GM23338 (cell line): ENCODE measurements at regions not wholly inside any gene's neighbourhood (a gene's known extent, or its start where the extent isn't known, plus 50 kb on each side); places are given as distances from the start of the nearest gene placed in this dataset.

Source experiments
- ATAC-seq: fragments of 200-7000 bp; cut with Tn5 transposase; 3 replicates; pipeline ENCODE4 v1.9.1; 2020
- DNase-seq: peaks from one replicate; pipeline ENCODE4 v3.0.0-alpha.2; 2015; ENCODE audit warnings: low spot score
- H2AFZ ChIP-seq: fragments of 200-600 bp; sonication (generic); 2 replicates; pipeline ENCODE4 v1.8.0; 2016; ENCODE audit warnings: antibody characterized with exemption, mild to moderate bottlenecking, moderate library complexity
- H3F3A ChIP-seq: fragments of 200-600 bp; sonication (generic); replicated peaks from 2 replicates; pipeline ENCODE4 v1.8.0; 2017; ENCODE audit warnings: antibody characterized with exemption, mixed run types, low read depth
- H3K27ac ChIP-seq: fragments of 200-600 bp; sonication (generic); 2 replicates; pipeline ENCODE4 v1.6.1; 2016; ENCODE audit warnings: low read depth
- H3K27me3 ChIP-seq: fragments of 200-600 bp; sonication (generic); 2 replicates; pipeline ENCODE4 v1.8.0; 2016; ENCODE audit warnings: mild to moderate bottlenecking, mixed run types, moderate library complexity; ENCODE audit not compliant: insufficient read depth
- H3K36me3 ChIP-seq: fragments of 200-600 bp; sonication (generic); 2 replicates; pipeline ENCODE4 v1.8.0; 2016; ENCODE audit warnings: mild to moderate bottlenecking; ENCODE audit not compliant: insufficient read depth
- H3K4me1 ChIP-seq: fragments of 200-600 bp; sonication (generic); 2 replicates; pipeline ENCODE4 v1.8.0; 2016; ENCODE audit warnings: mild to moderate bottlenecking, moderate library complexity; ENCODE audit not compliant: insufficient read depth
- H3K4me2 ChIP-seq: fragments of 200-600 bp; sonication (generic); 2 replicates; pipeline ENCODE4 v1.7.1; 2017; ENCODE audit warnings: mixed run types
- H3K4me3 ChIP-seq: fragments of 200-600 bp; sonication (generic); 2 replicates; pipeline ENCODE4 v1.6.1; 2016; ENCODE audit warnings: mixed run types
- H3K79me2 ChIP-seq: fragments of 200-600 bp; sonication (generic); replicated peaks from 2 replicates; pipeline ENCODE4 v1.8.0; 2017; ENCODE audit warnings: mild to moderate bottlenecking; ENCODE audit not compliant: insufficient read depth
- H3K9me2 ChIP-seq: fragments of 200-600 bp; sonication (generic); 2 replicates; pipeline ENCODE4 v1.8.0; 2017; ENCODE audit not compliant: insufficient read depth
- H4K20me1 ChIP-seq: fragments of 200-600 bp; sonication (generic); replicated peaks from 2 replicates; pipeline ENCODE4 v1.8.0; 2017; ENCODE audit warnings: mild to moderate bottlenecking; ENCODE audit not compliant: insufficient read depth
- H3K27ac Mint-ChIP-seq: 2 replicates; pipeline ENCODE4 v1.8.0; 2020; ENCODE audit warnings: inconsistent platforms, mild to moderate bottlenecking, moderate library complexity, mixed read lengths
- H3K27me3 Mint-ChIP-seq: 3 replicates; pipeline ENCODE4 v1.8.0; 2022; ENCODE audit warnings: low read depth, mild to moderate bottlenecking, moderate library complexity, mixed read lengths, inconsistent platforms; ENCODE audit not compliant: insufficient read depth, poor library complexity
- H3K36me3 Mint-ChIP-seq: 3 replicates; pipeline ENCODE4 v1.8.0; 2021; ENCODE audit warnings: low read depth, mild to moderate bottlenecking, inconsistent platforms, moderate library complexity, mixed read lengths
- H3K4me1 Mint-ChIP-seq: 3 replicates; pipeline ENCODE4 v1.8.0; 2020; ENCODE audit warnings: mild to moderate bottlenecking, inconsistent platforms, mixed read lengths
- H3K4me3 Mint-ChIP-seq: 3 replicates; pipeline ENCODE4 v1.8.0; 2021; ENCODE audit warnings: moderate library complexity, mild to moderate bottlenecking, inconsistent platforms, mixed read lengths
- H3K9me3 Mint-ChIP-seq: 3 replicates; pipeline ENCODE4 v1.8.0; 2020; ENCODE audit warnings: moderate library complexity, mild to moderate bottlenecking, inconsistent platforms, mixed read lengths
- CREB1 ChIP-seq: fragments of 250-450 bp; sonication (Bioruptor Pico); IDR thresholded peaks from 2 replicates; pipeline ENCODE4 v1.5.0; 2020; ENCODE audit warnings: low read depth, mild to moderate bottlenecking, moderate library complexity
- EZH2 ChIP-seq: fragments of 200-600 bp; sonication (generic); IDR thresholded peaks from one replicate; pipeline ENCODE4 v1.8.0; 2017; ENCODE audit warnings: antibody characterized with exemption, mild to moderate bottlenecking, low read depth; ENCODE audit not compliant: unreplicated experiment
- POLR2AphosphoS5 ChIP-seq: IDR thresholded peaks from 2 replicates; pipeline ENCODE4 v1.6.1; 2016; ENCODE audit warnings: antibody characterized with exemption, low read depth
- STAT1 ChIP-seq: IDR thresholded peaks from one replicate; pipeline ENCODE4 v1.6.1; 2016; ENCODE audit warnings: antibody characterized with exemption; ENCODE audit not compliant: unreplicated experiment
- ZNF114 ChIP-seq: fragments of 250-450 bp; sonication (Bioruptor Pico); IDR thresholded peaks from 2 replicates; pipeline ENCODE4 v1.5.0; 2020; ENCODE audit warnings: mild to moderate bottlenecking, moderate library complexity
- TF ChIP-seq, protein P1 (sequence below), 2 experiments: fragments of 200-600 bp in 1 of 2; sonication (generic) in 1 of 2; conservative IDR thresholded peaks; 2 replicates each; pipeline versions ENCODE4 v1.5.1 to v1.6.1; 2016 to 2017; ENCODE audit warnings: antibody characterized with exemption in 2 of 2, low read depth in 2 of 2, mild to moderate bottlenecking in 2 of 2, moderate library complexity in 1 of 2

DNA sequence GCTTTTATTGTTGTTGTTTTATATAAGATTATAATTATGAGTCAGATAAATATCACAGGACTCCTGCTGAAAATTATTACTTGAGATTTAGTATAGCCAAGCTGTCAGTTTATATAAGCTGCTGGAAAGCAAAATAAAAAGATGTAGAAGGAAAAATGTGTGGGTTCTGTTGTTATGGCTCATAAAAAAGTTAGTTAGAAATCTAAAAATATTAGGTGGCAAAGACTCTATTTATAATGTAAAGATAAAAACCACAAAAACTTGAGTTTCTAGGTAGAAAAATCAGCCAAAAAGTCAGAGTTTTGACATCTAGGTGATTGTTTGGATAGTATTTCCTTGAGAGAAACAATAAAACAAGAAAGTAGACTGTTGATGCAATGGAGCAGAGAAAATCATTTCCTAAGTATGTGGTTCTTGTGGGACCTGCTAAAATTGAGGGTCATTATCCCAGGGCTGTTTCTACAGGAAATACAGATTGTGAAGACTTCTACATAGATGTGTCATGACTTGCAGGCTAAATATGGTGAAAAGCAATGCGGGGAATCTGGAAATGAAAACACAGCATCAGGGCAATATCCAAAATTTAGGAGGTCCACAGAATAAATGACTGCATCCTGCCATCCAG is 1109.6 kb upstream of the CADM2 start:
- H3K4me1 Mint-ChIP-seq = no peaks in the 10 kb centered on the region
- no peak for ATAC-seq
- H3K9me3 Mint-ChIP-seq = no peaks in the 10 kb centered on the region
- Histone ChIP-seq H3K4me2 (no peak overlapping the region), H3K79me2 (no peaks in the 10 kb centered on the region), H3K9me2 (no peaks in the 10 kb centered on the region), H3K36me3 (no peaks in the 10 kb centered on the region), H3K27me3 (no peaks in the 10 kb centered on the region), H2AFZ (no peak overlapping the region), H3K4me1 (no peaks in the 10 kb centered on the region), H4K20me1 (no peaks in the 10 kb centered on the region), H3K27ac (no peak overlapping the region), H3F3A (no peaks in the 10 kb centered on the region), H3K4me3 (no peak overlapping the region)
- H3K36me3 Mint-ChIP-seq = no peaks in the 10 kb centered on the region
- no peak for DNase-seq
- H3K27me3 Mint-ChIP-seq = no peaks in the 10 kb centered on the region
- H3K4me3 Mint-ChIP-seq = no peak overlapping the region
- TF ChIP-seq ZNF114 (CRISPR knock-in tag) (no peak), EZH2 (no peak), CREB1 (no peak), STAT1 (no peak)
- TF ChIP-seq, protein P1, sequence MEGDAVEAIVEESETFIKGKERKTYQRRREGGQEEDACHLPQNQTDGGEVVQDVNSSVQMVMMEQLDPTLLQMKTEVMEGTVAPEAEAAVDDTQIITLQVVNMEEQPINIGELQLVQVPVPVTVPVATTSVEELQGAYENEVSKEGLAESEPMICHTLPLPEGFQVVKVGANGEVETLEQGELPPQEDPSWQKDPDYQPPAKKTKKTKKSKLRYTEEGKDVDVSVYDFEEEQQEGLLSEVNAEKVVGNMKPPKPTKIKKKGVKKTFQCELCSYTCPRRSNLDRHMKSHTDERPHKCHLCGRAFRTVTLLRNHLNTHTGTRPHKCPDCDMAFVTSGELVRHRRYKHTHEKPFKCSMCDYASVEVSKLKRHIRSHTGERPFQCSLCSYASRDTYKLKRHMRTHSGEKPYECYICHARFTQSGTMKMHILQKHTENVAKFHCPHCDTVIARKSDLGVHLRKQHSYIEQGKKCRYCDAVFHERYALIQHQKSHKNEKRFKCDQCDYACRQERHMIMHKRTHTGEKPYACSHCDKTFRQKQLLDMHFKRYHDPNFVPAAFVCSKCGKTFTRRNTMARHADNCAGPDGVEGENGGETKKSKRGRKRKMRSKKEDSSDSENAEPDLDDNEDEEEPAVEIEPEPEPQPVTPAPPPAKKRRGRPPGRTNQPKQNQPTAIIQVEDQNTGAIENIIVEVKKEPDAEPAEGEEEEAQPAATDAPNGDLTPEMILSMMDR (conservative IDR thresholded peaks at IDR 0.05; ENCODE audit: low read depth in 2 of 2) = no peak
- no peak overlapping the region for H3K27ac Mint-ChIP-seq

DNA sequence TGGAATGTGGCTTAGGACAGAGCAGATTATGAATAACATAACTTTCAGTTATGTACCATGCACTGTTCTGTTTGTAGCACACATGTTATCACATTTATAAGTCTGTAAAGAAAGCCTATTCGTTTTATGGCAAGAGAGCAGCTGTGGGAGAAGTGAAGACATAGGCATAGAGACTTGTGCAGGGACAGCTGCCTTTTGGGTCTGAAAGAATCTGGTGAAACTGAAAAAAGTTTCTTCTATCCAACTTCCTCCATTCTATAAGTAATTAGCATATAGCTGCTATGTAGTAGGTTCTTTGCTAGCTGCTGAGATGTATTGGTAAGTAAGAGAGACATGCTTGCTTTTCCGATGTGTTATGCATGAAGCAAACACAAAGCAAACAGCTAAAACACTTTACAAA is 1095.4 kb upstream of the CADM2 start:
- Histone ChIP-seq H3K9me2 (peaks cover 3% of the 10 kb centered on the region; the same call in 1 of the 2 replicates), H4K20me1 (no peaks in the 10 kb centered on the region), H3K4me1 (no peaks in the 10 kb centered on the region), H3F3A (no peaks in the 10 kb centered on the region), H3K4me2 (no peak overlapping the region), H3K4me3 (no peak overlapping the region), H3K27ac (no peak overlapping the region), H3K27me3 (no peaks in the 10 kb centered on the region), H2AFZ (peak overlapping the region; percentile 21; the same call in 1 of the 2 replicates), H3K36me3 (no peaks in the 10 kb centered on the region), H3K79me2 (no peaks in the 10 kb centered on the region)
- Mint-ChIP-seq H3K4me1 (no peaks in the 10 kb centered on the region), H3K9me3 (peaks cover 3% of the 10 kb centered on the region), H3K36me3 (peaks cover 3% of the 10 kb centered on the region; the same call in 2 of the 3 replicates), H3K4me3 (no peak overlapping the region), H3K27me3 (no peaks in the 10 kb centered on the region), H3K27ac (no peak overlapping the region)
- no peak for TF ChIP-seq POLR2AphosphoS5
- TF ChIP-seq, protein P1 (conservative IDR thresholded peaks at IDR 0.05; ENCODE audit: low read depth in 2 of 2) = no peak
- ATAC-seq = no peak
- no peak for DNase-seq
